ENCODE measurements at regions not wholly inside any gene's neighbourhood (a gene's known extent, or its start where the extent isn't known, plus 50 kb on each side); places are given as distances from the start of the nearest gene placed in this dataset.

- Histone ChIP-seq H3K36me3 (ENCODE audit: low read depth, low read length) (no peaks in the 10 kb centered on the region), H3K9me2 (replicated peaks; ENCODE audit: low read length) (no peaks in the 10 kb centered on the region), H2AFZ (ENCODE audit: low read length) (no peak overlapping the region), H3K4me2 (ENCODE audit: low read length) (no peak overlapping the region), H3K4me3 (ENCODE audit: low read length) (no peak overlapping the region), H4K20me1 (ENCODE audit: low read length) (no peaks in the 10 kb centered on the region), H3K4me1 (ENCODE audit: insufficient read depth, low read length) (no peaks in the 10 kb centered on the region), H3K9me3 (ENCODE audit: low read length) (no peaks in the 10 kb centered on the region), H3K79me2 (ENCODE audit: low read length) (no peaks in the 10 kb centered on the region), H3K27me3 (ENCODE audit: low read length) (peaks cover 41% of the 10 kb centered on the region), H3K9ac (ENCODE audit: low read length) (no peak overlapping the region), H3K27ac (ENCODE audit: low read length) (no peak overlapping the region), H3F3A (ENCODE audit: low read length, unreplicated experiment) (no peaks in the 10 kb centered on the region)
- intact Hi-C loops (cut with micrococcal nuclease): no loop called here
- no TSS peak for BruUV-seq (replicated peaks)
- no peak for ATAC-seq
- POLR2A ChIA-PET (ENCODE audit: unreplicated experiment): no interaction called here
- TF ChIP-seq CTCF (conservative IDR thresholded peaks at IDR 0.05; ENCODE audit: low read depth, low read length): no peak
- TF ChIP-seq EZH2 (IDR thresholded peaks at IDR 0.05; ENCODE audit: low read length, unreplicated experiment): no peak
- no peak for TF ChIP-seq EZH2phosphoT487 (IDR thresholded peaks at IDR 0.05; ENCODE audit: borderline replicate concordance, low read length)
- DNase-seq: no peak
- CTCF ChIA-PET: no interaction called here
These were observed 123.4 kb upstream of the MAFB start for GRCh38 chr20:40812415-40812925.

GRCh38 chr20:40813029-40813431, 124.0 kb upstream of the MAFB start:
- ChIA-PET CTCF (no interaction called here), POLR2A (ENCODE audit: unreplicated experiment) (no interaction called here)
- no peak for DNase-seq
- Histone ChIP-seq H3K9me2 (replicated peaks; ENCODE audit: low read length) (no peaks in the 10 kb centered on the region), H2AFZ (ENCODE audit: low read length) (no peak overlapping the region), H3K79me2 (ENCODE audit: low read length) (no peaks in the 10 kb centered on the region), H3K4me1 (ENCODE audit: insufficient read depth, low read length) (no peaks in the 10 kb centered on the region), H3K27me3 (ENCODE audit: low read length) (peaks cover 35% of the 10 kb centered on the region), H3K36me3 (ENCODE audit: low read depth, low read length) (no peaks in the 10 kb centered on the region), H3K4me3 (ENCODE audit: low read length) (no peak overlapping the region), H3K9me3 (ENCODE audit: low read length) (no peaks in the 10 kb centered on the region), H3K4me2 (ENCODE audit: low read length) (no peak overlapping the region), H3K27ac (ENCODE audit: low read length) (no peak overlapping the region), H3K9ac (ENCODE audit: low read length) (no peak overlapping the region), H3F3A (ENCODE audit: low read length, unreplicated experiment) (no peaks in the 10 kb centered on the region), H4K20me1 (ENCODE audit: low read length) (no peaks in the 10 kb centered on the region)
- no TSS peak for BruUV-seq (replicated peaks)
- no peak; the same call in 1 of the 2 replicates for ATAC-seq
- intact Hi-C loops (cut with micrococcal nuclease): no loop called here
- TF ChIP-seq EZH2phosphoT487 (IDR thresholded peaks at IDR 0.05; ENCODE audit: borderline replicate concordance, low read length) (no peak), CTCF (conservative IDR thresholded peaks at IDR 0.05; ENCODE audit: low read depth, low read length) (no peak), EZH2 (IDR thresholded peaks at IDR 0.05; ENCODE audit: low read length, unreplicated experiment) (no peak)

GRCh38 chr20:40813708-40814630, 124.9 kb upstream of the MAFB start:
- H2AFZ ChIP-seq (ENCODE audit: low read length): no peak overlapping the region
- H3K36me3 ChIP-seq (ENCODE audit: low read depth, low read length): no peaks in the 10 kb centered on the region
- no peak overlapping the region for H3K4me2 ChIP-seq (ENCODE audit: low read length)
- intact Hi-C loops (cut with micrococcal nuclease): no loop called here
- no peaks in the 10 kb centered on the region for H3K79me2 ChIP-seq (ENCODE audit: low read length)
- CTCF ChIA-PET: no interaction called here
- no peak for ATAC-seq
- H3K9ac ChIP-seq (ENCODE audit: low read length): no peak overlapping the region
- H3K4me1 ChIP-seq (ENCODE audit: insufficient read depth, low read length): no peaks in the 10 kb centered on the region
- no peak overlapping the region for H3K27ac ChIP-seq (ENCODE audit: low read length)
- POLR2A ChIA-PET (ENCODE audit: unreplicated experiment): no interaction called here
- H3K9me2 ChIP-seq (replicated peaks; ENCODE audit: low read length): no peaks in the 10 kb centered on the region
- TF ChIP-seq EZH2 (IDR thresholded peaks at IDR 0.05; ENCODE audit: low read length, unreplicated experiment) (no peak), CTCF (conservative IDR thresholded peaks at IDR 0.05; ENCODE audit: low read depth, low read length) (no peak), EZH2phosphoT487 (IDR thresholded peaks at IDR 0.05; ENCODE audit: borderline replicate concordance, low read length) (no peak)
- H3K9me3 ChIP-seq (ENCODE audit: low read length): no peaks in the 10 kb centered on the region
- H3F3A ChIP-seq (ENCODE audit: low read length, unreplicated experiment): no peaks in the 10 kb centered on the region
- H3K27me3 ChIP-seq (ENCODE audit: low read length): peaks cover 26% of the 10 kb centered on the region
- H3K4me3 ChIP-seq (ENCODE audit: low read length): no peak overlapping the region
- no TSS peak for BruUV-seq (replicated peaks)
- no peak for DNase-seq
- no peaks in the 10 kb centered on the region for H4K20me1 ChIP-seq (ENCODE audit: low read length)
